ENCODE measurements at regions not wholly inside any gene's neighbourhood (a gene's known extent, or its start where the extent isn't known, plus 50 kb on each side); places are given as distances from the start of the nearest gene placed in this dataset.
A peak's percentile ranks its signal among the peaks of the same experiment; 100 is the strongest.
"Not testable (repeated sequence)": the region's sequence is repeated elsewhere in the genome, so short reads cannot be mapped to it uniquely, and the experiment has no call there.

DNA sequence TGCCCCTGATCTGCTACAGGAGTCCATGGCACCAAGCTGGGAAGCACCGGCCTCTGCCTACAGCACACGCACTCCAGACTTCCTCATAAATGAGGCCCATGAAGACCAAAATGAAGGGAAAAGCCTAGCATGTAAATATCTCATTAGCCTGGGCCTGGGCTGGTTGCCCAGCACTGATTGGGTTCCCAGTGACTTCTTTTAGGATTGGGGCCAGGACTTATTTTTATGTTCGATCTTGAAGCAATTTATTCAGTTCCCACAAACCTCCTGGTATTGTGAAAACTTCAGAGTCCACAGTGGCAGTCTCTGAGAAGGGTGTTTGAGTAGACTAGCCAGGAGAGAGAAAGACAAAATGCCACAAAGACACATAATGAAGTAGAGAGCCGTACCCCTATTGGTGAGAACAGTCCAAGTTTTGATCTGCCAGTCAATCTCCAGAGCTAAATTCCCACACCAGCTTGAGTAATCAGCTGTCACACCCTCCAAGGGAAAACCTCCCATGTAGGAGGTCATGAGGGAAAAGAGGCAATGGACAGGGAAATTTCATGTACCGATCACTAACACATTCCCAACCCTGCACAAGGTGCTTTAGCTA is 78.2 kb downstream of the PHLDA1 start:
- ATAC-seq (no peak), DNase-seq (no peak)
- Mint-ChIP-seq H3K27me3 (ENCODE audit: low read depth) (no peaks in the 10 kb centered on the region), H3K9me3 (no peaks in the 10 kb centered on the region), H3K4me1 (ENCODE audit: low read depth) (peaks cover 6% of the 10 kb centered on the region), H3K36me3 (ENCODE audit: insufficient read depth) (no peaks in the 10 kb centered on the region), H3K4me3 (no peak overlapping the region)

DNA sequence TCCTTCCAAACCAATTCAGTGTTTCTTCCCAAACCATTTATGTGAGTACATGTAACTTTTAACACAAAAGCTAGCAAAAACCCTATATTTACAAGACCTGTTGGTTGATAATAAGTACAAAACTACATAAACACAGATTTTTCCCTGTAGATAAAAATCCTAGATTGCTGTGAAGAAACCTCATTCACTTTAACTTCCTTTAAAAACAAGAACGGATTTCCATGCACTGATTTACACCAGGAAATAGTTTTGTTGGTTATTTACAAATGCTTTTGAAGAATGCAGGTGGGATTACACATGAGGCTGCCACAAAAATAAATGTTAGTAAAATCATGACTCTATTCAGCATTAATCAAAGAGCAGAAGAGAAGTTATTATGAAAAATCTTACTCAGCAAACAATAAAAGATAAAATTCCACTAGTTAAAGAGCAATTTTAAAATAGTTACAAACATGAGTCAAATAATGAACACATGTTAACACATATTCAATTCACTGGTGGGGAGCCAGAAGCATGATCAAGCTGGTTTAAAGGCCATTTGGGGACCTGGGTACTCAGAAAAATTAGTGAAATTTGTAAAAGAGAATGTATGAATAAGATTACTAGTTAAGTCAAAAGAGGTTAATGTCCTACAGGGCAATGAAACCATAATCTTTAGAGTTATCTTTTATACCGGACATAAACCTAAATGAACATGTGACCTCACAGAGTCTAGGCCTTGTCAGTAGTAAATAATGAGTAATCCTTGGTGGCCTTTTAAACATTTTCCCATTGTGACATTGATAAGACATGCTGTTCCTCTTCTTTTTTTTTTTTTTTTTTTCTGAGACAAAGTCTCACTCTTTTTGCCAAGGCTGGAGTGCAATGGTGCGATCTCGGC is 79.9 kb downstream of the PHLDA1 start:
- H3K27me3 Mint-ChIP-seq (ENCODE audit: low read depth): no peaks in the 10 kb centered on the region
- H3K9me3 Mint-ChIP-seq: no peaks in the 10 kb centered on the region
- no peaks in the 10 kb centered on the region for H3K36me3 Mint-ChIP-seq (ENCODE audit: insufficient read depth)
- H3K4me3 Mint-ChIP-seq: no peak overlapping the region
- H3K4me1 Mint-ChIP-seq (ENCODE audit: low read depth): peaks cover 6% of the 10 kb centered on the region
- ATAC-seq (peak in 1 of 2 donors; percentile 32), DNase-seq (no peak)

- Mint-ChIP-seq H3K4me1 (ENCODE audit: low read depth) (peaks cover 25% of the 10 kb centered on the region), H3K4me3 (no peak overlapping the region), H3K36me3 (ENCODE audit: insufficient read depth) (no peaks in the 10 kb centered on the region), H3K9me3 (no peaks in the 10 kb centered on the region), H3K27me3 (ENCODE audit: low read depth) (no peaks in the 10 kb centered on the region)
- ATAC-seq (no peak), DNase-seq (no peak)
Observed at GRCh38 chr12:75947156-75947723, 84.3 kb downstream of the PHLDA1 start.

GRCh38 chr12:75945581-75945980 is 86.0 kb downstream of the PHLDA1 start:
- DNase-seq (no peak), ATAC-seq (no peak)
- H3K9me3 Mint-ChIP-seq: no peaks in the 10 kb centered on the region
- peaks cover 22% of the 10 kb centered on the region for H3K4me1 Mint-ChIP-seq (ENCODE audit: low read depth)
- no peaks in the 10 kb centered on the region for H3K36me3 Mint-ChIP-seq (ENCODE audit: insufficient read depth)
- no peaks in the 10 kb centered on the region for H3K27me3 Mint-ChIP-seq (ENCODE audit: low read depth)
- no peak overlapping the region for H3K4me3 Mint-ChIP-seq

DNA sequence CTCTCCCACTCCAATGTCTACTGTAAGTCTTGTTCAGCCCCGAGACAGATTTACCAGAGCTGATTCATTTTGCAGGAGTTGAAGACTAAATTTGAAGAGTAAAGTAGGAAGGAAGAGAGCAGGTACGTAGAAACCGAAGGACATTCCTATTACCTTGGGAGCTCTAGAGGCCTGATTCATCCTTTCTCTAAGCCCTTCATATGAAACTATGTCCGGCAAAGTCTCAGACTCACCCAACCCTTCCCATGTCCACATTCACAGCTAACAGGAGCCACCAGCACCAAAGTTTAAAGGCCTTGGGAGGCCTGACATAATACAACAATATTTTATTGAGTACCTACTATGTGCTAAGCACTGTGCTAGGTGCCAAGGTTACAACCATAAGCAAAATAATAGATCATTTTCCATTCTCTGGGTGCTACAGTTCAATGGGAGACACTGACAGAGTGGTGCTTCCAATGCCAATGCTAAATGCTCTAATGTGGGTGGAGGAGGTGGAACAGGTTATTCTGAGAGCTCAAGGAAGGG is 86.6 kb downstream of the PHLDA1 start:
- no peaks in the 10 kb centered on the region for H3K9me3 Mint-ChIP-seq
- DNase-seq (no peak), ATAC-seq (no peak)
- peaks cover 22% of the 10 kb centered on the region for H3K4me1 Mint-ChIP-seq (ENCODE audit: low read depth)
- no peaks in the 10 kb centered on the region for H3K36me3 Mint-ChIP-seq (ENCODE audit: insufficient read depth)
- peak overlapping the region; percentile 20 for H3K4me3 Mint-ChIP-seq
- no peaks in the 10 kb centered on the region for H3K27me3 Mint-ChIP-seq (ENCODE audit: low read depth)

DNA sequence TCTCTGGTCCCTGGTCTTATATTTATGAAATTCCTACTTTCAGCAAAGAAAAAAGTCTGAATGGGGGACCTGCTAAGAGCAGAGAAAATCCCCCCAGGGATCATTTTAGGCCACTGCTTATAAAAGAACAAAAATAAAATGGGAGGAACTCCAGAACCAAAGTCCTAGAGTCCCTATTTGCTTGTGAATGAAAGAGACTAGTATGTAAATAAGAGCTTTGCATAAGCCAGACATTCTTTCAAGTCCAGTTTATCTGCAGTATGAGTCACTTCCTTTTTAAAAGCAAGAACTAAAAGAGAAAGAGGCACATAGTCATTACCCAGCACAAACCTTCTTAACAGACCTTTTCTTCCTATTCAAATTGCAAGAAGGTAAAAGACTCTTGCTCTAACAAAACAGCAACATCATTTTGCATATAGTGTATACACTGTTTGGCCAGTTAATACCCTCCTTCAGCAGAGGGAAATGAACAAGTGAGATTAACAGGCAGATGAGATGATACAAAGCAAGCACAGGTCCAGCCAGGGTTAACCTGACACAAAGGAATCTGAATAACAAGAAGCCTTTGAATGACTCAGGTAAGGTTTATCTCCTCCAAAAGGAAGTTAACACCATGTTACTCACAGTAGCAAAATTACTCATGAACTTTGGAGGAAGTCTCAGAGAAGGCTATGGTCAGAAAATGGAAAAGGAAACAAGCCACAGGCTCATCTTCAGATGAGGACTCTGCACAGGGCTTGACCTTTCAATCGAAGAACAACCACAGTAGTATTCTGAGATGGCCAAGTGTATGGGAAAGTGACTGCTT is 87.3 kb downstream of the PHLDA1 start:
- Mint-ChIP-seq H3K36me3 (ENCODE audit: insufficient read depth) (no peaks in the 10 kb centered on the region), H3K4me1 (ENCODE audit: low read depth) (peaks cover 22% of the 10 kb centered on the region), H3K4me3 (peak overlapping the region; percentile 60), H3K9me3 (no peaks in the 10 kb centered on the region), H3K27me3 (ENCODE audit: low read depth) (no peaks in the 10 kb centered on the region)
- DNase-seq: no peak
- ATAC-seq: peak; percentile 89 to 90

DNA sequence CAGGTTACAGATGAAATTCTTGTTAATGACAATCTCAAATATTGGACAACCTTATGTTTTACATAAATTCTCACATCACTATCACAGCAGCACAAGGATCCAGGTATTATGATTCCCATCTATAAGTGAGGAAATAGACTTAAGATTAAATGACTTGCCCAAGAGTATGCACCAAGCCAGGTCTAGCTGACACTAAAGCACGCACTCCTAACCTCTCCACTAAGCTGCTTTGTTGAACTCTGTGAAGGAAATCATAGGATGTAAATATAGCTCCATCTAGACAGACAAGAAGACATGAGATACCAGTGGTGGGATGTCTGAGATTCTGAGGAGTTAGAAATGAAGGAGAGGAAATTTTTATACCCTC is 87.9 kb downstream of the PHLDA1 start:
- Mint-ChIP-seq H3K4me1 (ENCODE audit: low read depth) (peaks cover 22% of the 10 kb centered on the region), H3K36me3 (ENCODE audit: insufficient read depth) (no peaks in the 10 kb centered on the region), H3K27me3 (ENCODE audit: low read depth) (no peaks in the 10 kb centered on the region), H3K4me3 (peak overlapping the region; percentile 46), H3K9me3 (no peaks in the 10 kb centered on the region)
- DNase-seq (no peak), ATAC-seq (no peak)

DNA sequence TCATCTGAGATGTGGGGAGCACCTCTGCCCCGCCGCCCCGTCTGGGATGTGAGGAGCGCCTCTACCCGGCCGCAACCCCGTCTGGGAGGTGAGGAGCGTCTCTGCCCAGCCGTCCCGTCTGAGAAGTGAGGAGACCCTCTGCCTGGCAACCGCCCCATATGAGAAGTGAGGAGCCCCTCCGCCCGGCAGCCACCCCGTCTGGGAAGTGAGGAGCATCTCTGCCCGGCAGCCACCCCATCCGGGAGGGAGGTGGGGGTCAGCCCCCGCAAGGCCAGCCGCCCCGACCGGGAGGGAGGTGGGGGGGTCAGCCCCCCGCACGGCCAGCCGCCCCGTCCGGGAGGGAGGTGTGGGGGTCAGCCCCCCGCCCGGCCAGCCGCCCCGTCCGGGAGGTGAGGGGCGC is 89.9 kb downstream of the PHLDA1 start:
- ATAC-seq; H3K27me3 Mint-ChIP-seq (ENCODE audit: low read depth): not testable (repeated sequence)

DNA sequence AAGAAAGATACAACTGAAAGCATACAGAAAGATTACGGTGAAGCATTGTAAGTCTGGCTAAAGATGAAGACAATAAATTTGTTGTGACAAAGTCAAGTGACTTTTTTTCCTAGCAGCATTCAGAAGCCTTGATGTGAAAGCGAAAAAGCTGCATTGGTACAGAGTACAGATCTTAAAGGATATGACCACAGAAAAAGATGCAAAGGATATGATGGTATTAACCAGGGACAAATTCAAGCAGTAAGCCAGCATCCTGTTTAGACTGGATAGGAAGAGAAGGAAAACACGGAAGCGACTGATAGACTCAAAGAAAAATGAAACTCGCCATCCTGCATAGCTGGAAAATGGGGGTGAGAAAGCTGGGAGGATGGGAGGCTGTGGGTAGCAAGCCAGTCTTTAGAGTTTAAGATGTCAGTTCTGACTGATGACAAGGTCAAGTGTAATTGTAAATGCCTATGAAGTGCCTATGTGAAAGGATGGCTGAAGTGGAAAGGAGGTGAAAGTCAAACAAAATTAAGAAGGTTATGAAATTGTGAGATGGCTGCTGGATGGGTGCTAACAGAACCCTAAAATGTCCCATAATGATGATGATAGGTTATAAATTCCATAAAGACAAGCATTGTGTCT is 92.4 kb downstream of the PHLDA1 start:
- DNase-seq: no peak
- Mint-ChIP-seq H3K4me3 (no peak overlapping the region), H3K4me1 (ENCODE audit: low read depth) (peaks cover 20% of the 10 kb centered on the region), H3K36me3 (ENCODE audit: insufficient read depth) (no peaks in the 10 kb centered on the region), H3K9me3 (no peaks in the 10 kb centered on the region), H3K27me3 (ENCODE audit: low read depth) (no peaks in the 10 kb centered on the region)
- ATAC-seq: peak in 1 of 2 donors; percentile 49

More for the DNA sequence above, 89.9 kb downstream of the PHLDA1 start:
- DNase-seq; H3K36me3 Mint-ChIP-seq (ENCODE audit: insufficient read depth); H3K9me3 Mint-ChIP-seq; H3K4me3 Mint-ChIP-seq: not testable (repeated sequence)
- H3K4me1 Mint-ChIP-seq (ENCODE audit: low read depth): peaks cover 22% of the 10 kb centered on the region

DNA sequence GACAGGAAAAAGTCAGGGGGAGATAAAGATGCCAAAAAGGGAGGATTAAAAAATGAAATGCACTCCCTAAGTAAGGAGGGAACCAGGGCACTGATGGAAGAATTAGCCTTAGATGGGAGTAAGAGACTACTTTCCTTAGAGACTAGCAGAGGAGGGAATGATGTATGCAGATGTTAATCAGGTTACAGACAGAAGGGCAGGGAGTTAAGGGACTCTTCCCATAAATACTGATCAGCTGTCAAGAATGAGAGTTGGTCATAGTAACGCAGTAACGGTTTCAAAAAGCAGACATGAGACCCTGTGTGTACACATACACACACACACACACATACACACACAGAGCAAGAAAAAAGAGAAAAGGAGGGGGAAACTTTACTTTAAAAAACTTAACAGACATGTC is 93.4 kb downstream of the PHLDA1 start:
- Mint-ChIP-seq H3K4me1 (ENCODE audit: low read depth) (peaks cover 23% of the 10 kb centered on the region), H3K4me3 (no peak overlapping the region), H3K27me3 (ENCODE audit: low read depth) (no peaks in the 10 kb centered on the region), H3K36me3 (ENCODE audit: insufficient read depth) (no peaks in the 10 kb centered on the region), H3K9me3 (no peaks in the 10 kb centered on the region)
- DNase-seq (no peak), ATAC-seq (no peak)

DNA sequence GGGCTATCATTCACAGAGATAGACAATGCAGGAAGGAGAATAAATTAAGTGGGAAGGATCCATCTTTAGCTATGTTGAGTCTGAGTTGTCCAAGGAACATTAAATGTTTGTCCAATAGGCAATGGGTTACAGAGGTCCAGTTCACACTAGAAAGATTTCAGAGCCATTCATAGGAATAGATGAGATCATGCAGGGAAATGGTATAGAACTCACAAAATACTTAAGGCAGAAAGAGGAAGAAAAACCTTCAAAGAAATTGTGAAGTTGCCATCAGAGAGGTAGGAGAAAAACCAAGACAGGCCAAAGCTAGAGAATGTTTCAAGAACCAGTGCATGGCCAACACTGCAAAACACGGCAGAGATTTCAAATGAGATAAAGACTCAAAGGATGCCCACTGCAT is 94.1 kb downstream of the PHLDA1 start:
- H3K9me3 Mint-ChIP-seq: no peaks in the 10 kb centered on the region
- no peak for DNase-seq
- peaks cover 25% of the 10 kb centered on the region for H3K4me1 Mint-ChIP-seq (ENCODE audit: low read depth)
- no peaks in the 10 kb centered on the region for H3K36me3 Mint-ChIP-seq (ENCODE audit: insufficient read depth)
- no peak for ATAC-seq
- H3K27me3 Mint-ChIP-seq (ENCODE audit: low read depth): no peaks in the 10 kb centered on the region
- H3K4me3 Mint-ChIP-seq: no peak overlapping the region

GRCh38 chr12:75936515-75937440 is 94.8 kb downstream of the PHLDA1 start:
- DNase-seq (no peak), ATAC-seq (no peak)
- peaks cover 27% of the 10 kb centered on the region for H3K4me1 Mint-ChIP-seq (ENCODE audit: low read depth)
- H3K36me3 Mint-ChIP-seq (ENCODE audit: insufficient read depth): no peaks in the 10 kb centered on the region
- H3K4me3 Mint-ChIP-seq: no peak overlapping the region
- no peaks in the 10 kb centered on the region for H3K9me3 Mint-ChIP-seq
- H3K27me3 Mint-ChIP-seq (ENCODE audit: low read depth): peaks cover 3% of the 10 kb centered on the region
